ENCODE measurements at regions not wholly inside any gene's neighbourhood (a gene's known extent, or its start where the extent isn't known, plus 50 kb on each side); places are given as distances from the start of the nearest gene placed in this dataset.

- peaks cover 27% of the 10 kb centered on the region for H3K9me3 Mint-ChIP-seq
Observed at GRCh38 chr2:234735829-234736228, 216.0 kb upstream of the SH3BP4 start.

GRCh38 chr2:234733795-234734600 lies 217.8 kb upstream of the SH3BP4 start:
- ChIA-PET CTCF (interaction anchor here (0.7 kb wide), 1 partner anchor 373 kb away, joined by 3 read pairs; no protein-coding TSS in a partner anchor), POLR2A (no interaction called here)
- no peaks in the 10 kb centered on the region; the same call in none of the 2 replicates for H3K27me3 Mint-ChIP-seq (ENCODE audit: low read depth)

More at GRCh38 chr2:234735829-234736228, 216.0 kb upstream of the SH3BP4 start:
- H3K4me3 Mint-ChIP-seq, result no peak overlapping the region
- ChIA-PET CTCF (no interaction called here), POLR2A (no interaction called here)
- H3K36me3 Mint-ChIP-seq, result peaks cover 14% of the 10 kb centered on the region
- no peak overlapping the region for H3K27ac Mint-ChIP-seq
- H3K4me1 Mint-ChIP-seq, result peaks cover 12% of the 10 kb centered on the region
- no peaks in the 10 kb centered on the region; the same call in none of the 2 replicates for H3K27me3 Mint-ChIP-seq (ENCODE audit: low read depth)
- DNase-seq (ENCODE audit: low spot score) (no peak), ATAC-seq (no peak)
- TF ChIP-seq TP53 (CRISPR knock-in tag; IDR thresholded peaks at IDR 0.05) (no peak), CTCF (IDR thresholded peaks at IDR 0.05) (no peak), JUN (CRISPR knock-in tag; IDR thresholded peaks at IDR 0.05) (no peak), ERG (CRISPR knock-in tag; IDR thresholded peaks at IDR 0.05) (no peak), HMGA2 (CRISPR knock-in tag; IDR thresholded peaks at IDR 0.05) (no peak), MYBL2 (CRISPR knock-in tag; IDR thresholded peaks at IDR 0.05) (no peak)
- TF ChIP-seq, protein P1, sequence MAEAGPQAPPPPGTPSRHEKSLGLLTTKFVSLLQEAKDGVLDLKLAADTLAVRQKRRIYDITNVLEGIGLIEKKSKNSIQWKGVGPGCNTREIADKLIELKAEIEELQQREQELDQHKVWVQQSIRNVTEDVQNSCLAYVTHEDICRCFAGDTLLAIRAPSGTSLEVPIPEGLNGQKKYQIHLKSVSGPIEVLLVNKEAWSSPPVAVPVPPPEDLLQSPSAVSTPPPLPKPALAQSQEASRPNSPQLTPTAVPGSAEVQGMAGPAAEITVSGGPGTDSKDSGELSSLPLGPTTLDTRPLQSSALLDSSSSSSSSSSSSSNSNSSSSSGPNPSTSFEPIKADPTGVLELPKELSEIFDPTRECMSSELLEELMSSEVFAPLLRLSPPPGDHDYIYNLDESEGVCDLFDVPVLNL (CRISPR knock-in tag; IDR thresholded peaks at IDR 0.05; ENCODE audit: borderline replicate concordance, low read depth), result no peak
- TF ChIP-seq, protein P2, sequence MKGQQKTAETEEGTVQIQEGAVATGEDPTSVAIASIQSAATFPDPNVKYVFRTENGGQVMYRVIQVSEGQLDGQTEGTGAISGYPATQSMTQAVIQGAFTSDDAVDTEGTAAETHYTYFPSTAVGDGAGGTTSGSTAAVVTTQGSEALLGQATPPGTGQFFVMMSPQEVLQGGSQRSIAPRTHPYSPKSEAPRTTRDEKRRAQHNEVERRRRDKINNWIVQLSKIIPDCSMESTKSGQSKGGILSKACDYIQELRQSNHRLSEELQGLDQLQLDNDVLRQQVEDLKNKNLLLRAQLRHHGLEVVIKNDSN (CRISPR knock-in tag; IDR thresholded peaks at IDR 0.05), result no peak

More at GRCh38 chr2:234733795-234734600, 217.8 kb upstream of the SH3BP4 start:
- TF ChIP-seq, protein P3, sequence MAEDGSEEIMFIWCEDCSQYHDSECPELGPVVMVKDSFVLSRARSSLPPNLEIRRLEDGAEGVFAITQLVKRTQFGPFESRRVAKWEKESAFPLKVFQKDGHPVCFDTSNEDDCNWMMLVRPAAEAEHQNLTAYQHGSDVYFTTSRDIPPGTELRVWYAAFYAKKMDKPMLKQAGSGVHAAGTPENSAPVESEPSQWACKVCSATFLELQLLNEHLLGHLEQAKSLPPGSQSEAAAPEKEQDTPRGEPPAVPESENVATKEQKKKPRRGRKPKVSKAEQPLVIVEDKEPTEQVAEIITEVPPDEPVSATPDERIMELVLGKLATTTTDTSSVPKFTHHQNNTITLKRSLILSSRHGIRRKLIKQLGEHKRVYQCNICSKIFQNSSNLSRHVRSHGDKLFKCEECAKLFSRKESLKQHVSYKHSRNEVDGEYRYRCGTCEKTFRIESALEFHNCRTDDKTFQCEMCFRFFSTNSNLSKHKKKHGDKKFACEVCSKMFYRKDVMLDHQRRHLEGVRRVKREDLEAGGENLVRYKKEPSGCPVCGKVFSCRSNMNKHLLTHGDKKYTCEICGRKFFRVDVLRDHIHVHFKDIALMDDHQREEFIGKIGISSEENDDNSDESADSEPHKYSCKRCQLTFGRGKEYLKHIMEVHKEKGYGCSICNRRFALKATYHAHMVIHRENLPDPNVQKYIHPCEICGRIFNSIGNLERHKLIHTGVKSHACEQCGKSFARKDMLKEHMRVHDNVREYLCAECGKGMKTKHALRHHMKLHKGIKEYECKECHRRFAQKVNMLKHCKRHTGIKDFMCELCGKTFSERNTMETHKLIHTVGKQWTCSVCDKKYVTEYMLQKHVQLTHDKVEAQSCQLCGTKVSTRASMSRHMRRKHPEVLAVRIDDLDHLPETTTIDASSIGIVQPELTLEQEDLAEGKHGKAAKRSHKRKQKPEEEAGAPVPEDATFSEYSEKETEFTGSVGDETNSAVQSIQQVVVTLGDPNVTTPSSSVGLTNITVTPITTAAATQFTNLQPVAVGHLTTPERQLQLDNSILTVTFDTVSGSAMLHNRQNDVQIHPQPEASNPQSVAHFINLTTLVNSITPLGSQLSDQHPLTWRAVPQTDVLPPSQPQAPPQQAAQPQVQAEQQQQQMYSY (CRISPR knock-in tag; IDR thresholded peaks at IDR 0.05), result no peak
- TF ChIP-seq AFF4 (CRISPR knock-in tag; IDR thresholded peaks at IDR 0.05; ENCODE audit: borderline replicate concordance) (no peak), SMAD4 (CRISPR knock-in tag; IDR thresholded peaks at IDR 0.05) (no peak), FOXJ3 (CRISPR knock-in tag; IDR thresholded peaks at IDR 0.05; ENCODE audit: borderline replicate concordance) (no peak), ETV6 (CRISPR knock-in tag; IDR thresholded peaks at IDR 0.05) (no peak)
- no peak overlapping the region for H3K27ac Mint-ChIP-seq
- H3K36me3 Mint-ChIP-seq, result peaks cover 14% of the 10 kb centered on the region
- no peak overlapping the region for H3K4me3 Mint-ChIP-seq
- H3K4me1 Mint-ChIP-seq, result peaks cover 16% of the 10 kb centered on the region
- DNase-seq (ENCODE audit: low spot score) (no peak), ATAC-seq (no peak)
- peaks cover 23% of the 10 kb centered on the region for H3K9me3 Mint-ChIP-seq

Data from WTC11 (cell line).